Calu3 (cell line): ENCODE measurements at regions not wholly inside any gene's neighbourhood (a gene's known extent, or its start where the extent isn't known, plus 50 kb on each side); places are given as distances from the start of the nearest gene placed in this dataset.

Experiments used
- BruUV-seq: library from RNA; stranded (reverse); fragments of 400-500 nt; replicated peaks from 2 replicates; lab custom pipeline; 2021; lab: Mats Ljungman, UMichigan
- CTCF ChIA-PET: fragments of 300-600 bp; sonication (Branson Sonifier 250); formaldehyde crosslinking; loops from one replicate; lab custom pipeline; 2022; ENCODE audit warnings: antibody characterized with exemption; lab: Charles Lee
- DNase-seq: peaks from one replicate; pipeline ENCODE4 v3.0.0; 2022
- H3K27ac Mint-ChIP-seq: one replicate; pipeline ENCODE4 v1.8.0; 2022; ENCODE audit warnings: mixed read lengths; ENCODE audit not compliant: unreplicated experiment
- H3K27me3 Mint-ChIP-seq: one replicate; pipeline ENCODE4 v1.8.0; 2022; ENCODE audit warnings: mixed read lengths; ENCODE audit not compliant: unreplicated experiment
- H3K36me3 Mint-ChIP-seq: one replicate; pipeline ENCODE4 v1.8.0; 2022; ENCODE audit warnings: mild to moderate bottlenecking, moderate library complexity, mixed read lengths; ENCODE audit not compliant: insufficient read depth, unreplicated experiment
- H3K4me1 Mint-ChIP-seq: one replicate; pipeline ENCODE4 v1.8.0; 2022; ENCODE audit warnings: mild to moderate bottlenecking, low read depth, mixed read lengths; ENCODE audit not compliant: unreplicated experiment
- H3K4me3 Mint-ChIP-seq: one replicate; pipeline ENCODE4 v1.8.0; 2022; ENCODE audit warnings: mild to moderate bottlenecking, low read depth, moderate library complexity, mixed read lengths; ENCODE audit not compliant: unreplicated experiment
- H3K9me3 Mint-ChIP-seq: one replicate; pipeline ENCODE4 v1.8.0; 2022; ENCODE audit warnings: low read depth, mixed read lengths; ENCODE audit not compliant: unreplicated experiment
- intact Hi-C: fragments of 100-400 bp; cut with micrococcal nuclease; formaldehyde crosslinking; loops from one replicate; pipeline ENCODE4 v1.10.0; 2022; ENCODE audit not compliant: unreplicated experiment
- TF ChIP-seq, protein P1 (sequence below): fragments of 200-600 bp; IDR thresholded peaks from one replicate; pipeline ENCODE4 v1.8.0; 2022; ENCODE audit warnings: antibody characterized with exemption; ENCODE audit not compliant: unreplicated experiment

DNA sequence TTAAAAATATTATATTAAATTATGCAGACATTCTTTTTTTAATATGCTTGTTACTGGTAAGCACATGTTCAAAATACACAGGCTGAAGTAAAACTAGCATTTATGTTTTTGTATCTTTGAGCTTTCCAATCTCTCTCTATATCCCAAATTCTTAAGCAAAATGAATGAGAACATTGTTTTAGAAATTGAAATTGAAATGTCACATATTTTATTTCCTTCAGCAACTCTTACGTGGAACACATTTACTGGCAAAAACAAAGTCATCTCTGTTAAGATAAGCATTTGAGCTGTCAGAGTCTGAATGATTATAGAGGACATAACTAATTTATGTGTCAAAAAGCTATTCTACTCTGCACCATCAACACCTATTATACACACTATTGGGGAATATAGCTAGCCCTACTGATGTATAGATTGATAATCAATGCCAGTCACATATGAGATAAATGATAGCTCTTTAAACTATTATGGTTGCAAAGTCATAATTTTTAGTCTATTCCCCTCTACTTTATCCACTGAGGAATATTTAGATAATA lies 535.4 kb upstream of the BCHE start:
- H3K9me3 Mint-ChIP-seq, result peaks cover 13% of the 10 kb centered on the region
- CTCF ChIA-PET, result interaction anchor here (0.6 kb wide), 1 partner anchor 1675 kb away, joined by 7 read pairs; no protein-coding TSS in a partner anchor
- DNase-seq, result no peak
- no peaks in the 10 kb centered on the region for H3K27me3 Mint-ChIP-seq
- TF ChIP-seq, protein P1, sequence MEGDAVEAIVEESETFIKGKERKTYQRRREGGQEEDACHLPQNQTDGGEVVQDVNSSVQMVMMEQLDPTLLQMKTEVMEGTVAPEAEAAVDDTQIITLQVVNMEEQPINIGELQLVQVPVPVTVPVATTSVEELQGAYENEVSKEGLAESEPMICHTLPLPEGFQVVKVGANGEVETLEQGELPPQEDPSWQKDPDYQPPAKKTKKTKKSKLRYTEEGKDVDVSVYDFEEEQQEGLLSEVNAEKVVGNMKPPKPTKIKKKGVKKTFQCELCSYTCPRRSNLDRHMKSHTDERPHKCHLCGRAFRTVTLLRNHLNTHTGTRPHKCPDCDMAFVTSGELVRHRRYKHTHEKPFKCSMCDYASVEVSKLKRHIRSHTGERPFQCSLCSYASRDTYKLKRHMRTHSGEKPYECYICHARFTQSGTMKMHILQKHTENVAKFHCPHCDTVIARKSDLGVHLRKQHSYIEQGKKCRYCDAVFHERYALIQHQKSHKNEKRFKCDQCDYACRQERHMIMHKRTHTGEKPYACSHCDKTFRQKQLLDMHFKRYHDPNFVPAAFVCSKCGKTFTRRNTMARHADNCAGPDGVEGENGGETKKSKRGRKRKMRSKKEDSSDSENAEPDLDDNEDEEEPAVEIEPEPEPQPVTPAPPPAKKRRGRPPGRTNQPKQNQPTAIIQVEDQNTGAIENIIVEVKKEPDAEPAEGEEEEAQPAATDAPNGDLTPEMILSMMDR, result no peak
- no peaks in the 10 kb centered on the region for H3K4me1 Mint-ChIP-seq
- H3K4me3 Mint-ChIP-seq, result no peak overlapping the region
- no peaks in the 10 kb centered on the region for H3K36me3 Mint-ChIP-seq
- BruUV-seq, result no TSS peak
- intact Hi-C loops, result no loop called here
- no peak overlapping the region for H3K27ac Mint-ChIP-seq

DNA sequence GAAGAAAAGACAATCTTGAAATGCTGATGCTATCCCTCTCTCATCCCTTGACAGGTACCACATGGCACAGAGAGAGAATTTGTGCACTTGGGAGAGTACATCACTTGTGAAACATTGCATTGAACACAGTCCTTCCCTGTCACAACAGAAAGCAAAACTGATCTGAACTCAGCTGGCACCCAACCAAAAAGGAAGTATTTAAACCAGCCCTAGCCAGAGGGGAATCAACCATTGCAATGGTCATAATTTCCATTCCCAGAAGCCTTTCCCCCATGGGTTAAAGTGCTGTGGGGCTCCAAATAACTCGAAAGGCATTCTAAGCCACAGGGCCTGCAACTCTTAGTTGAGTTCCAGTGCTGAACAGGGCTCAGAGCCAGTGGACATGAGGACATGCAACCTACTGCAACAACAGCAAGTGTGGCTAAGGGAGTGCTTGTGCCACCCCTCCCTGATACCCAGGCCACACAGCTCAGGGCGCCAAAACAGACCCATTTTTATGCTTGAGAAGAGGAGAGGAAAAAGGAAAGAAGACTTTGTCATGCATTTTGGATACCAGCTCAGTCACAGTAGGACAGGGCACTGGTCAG lies 530.8 kb upstream of the BCHE start:
- Mint-ChIP-seq H3K4me1 (no peaks in the 10 kb centered on the region), H3K36me3 (no peaks in the 10 kb centered on the region), H3K4me3 (no peak overlapping the region), H3K9me3 (peaks cover 12% of the 10 kb centered on the region), H3K27ac (no peak overlapping the region), H3K27me3 (no peaks in the 10 kb centered on the region)
- BruUV-seq, result no TSS peak
- CTCF ChIA-PET, result no interaction called here
- TF ChIP-seq, protein P1, result no peak
- intact Hi-C loops, result no loop called here
- DNase-seq, result peak; percentile 47

DNA sequence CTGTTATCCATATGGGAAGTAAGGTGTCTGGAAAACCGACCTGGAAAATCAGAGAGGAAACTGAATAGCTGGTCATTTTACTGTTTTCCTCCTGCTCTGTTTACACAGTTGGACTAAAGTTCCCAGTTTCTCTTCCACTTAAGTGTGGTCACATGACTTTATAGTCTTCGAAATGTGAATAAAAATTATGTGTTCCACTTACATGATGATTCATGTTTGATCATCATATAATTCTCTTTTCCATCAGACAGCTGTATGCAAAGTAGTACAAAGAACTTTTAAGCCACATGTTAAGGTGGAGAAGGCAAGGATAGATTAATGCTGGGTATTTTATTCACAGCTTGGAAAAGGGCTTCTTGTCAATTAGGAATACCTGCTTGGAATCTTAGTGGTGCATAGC lies 525.5 kb upstream of the BCHE start:
- Mint-ChIP-seq H3K27me3 (no peaks in the 10 kb centered on the region), H3K9me3 (peaks cover 4% of the 10 kb centered on the region), H3K27ac (no peak overlapping the region), H3K36me3 (no peaks in the 10 kb centered on the region), H3K4me1 (no peaks in the 10 kb centered on the region), H3K4me3 (no peak overlapping the region)
- BruUV-seq, result no TSS peak
- CTCF ChIA-PET, result no interaction called here
- TF ChIP-seq, protein P1, result no peak
- DNase-seq, result no peak
- intact Hi-C loops, result no loop called here

DNA sequence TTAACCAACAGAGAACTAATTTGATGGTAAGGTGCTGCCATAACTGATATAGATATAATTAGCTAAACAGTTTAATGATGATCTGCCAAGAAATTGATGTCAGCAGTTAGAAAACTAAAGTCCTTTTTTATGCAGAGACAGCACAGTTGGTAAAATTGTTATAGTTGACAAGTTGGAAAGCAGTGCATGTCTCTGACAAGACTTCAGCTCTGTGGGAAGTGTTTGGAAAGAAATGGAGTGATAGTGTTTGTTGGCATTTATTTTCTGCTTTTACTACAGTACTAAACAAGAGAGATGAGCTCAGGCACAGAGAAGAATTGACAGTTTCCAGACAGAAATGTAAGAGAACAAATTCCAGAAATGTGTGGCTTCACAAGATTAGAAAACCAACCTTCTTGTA lies 523.5 kb upstream of the BCHE start:
- BruUV-seq, result no TSS peak
- TF ChIP-seq, protein P1, result no peak

More for the DNA sequence above, 523.5 kb upstream of the BCHE start:
- no peak overlapping the region for H3K4me3 Mint-ChIP-seq
- no peak for DNase-seq
- peaks cover 4% of the 10 kb centered on the region for H3K9me3 Mint-ChIP-seq
- CTCF ChIA-PET, result no interaction called here
- H3K27me3 Mint-ChIP-seq, result no peaks in the 10 kb centered on the region
- H3K27ac Mint-ChIP-seq, result no peak overlapping the region
- intact Hi-C loops, result no loop called here
- H3K36me3 Mint-ChIP-seq, result no peaks in the 10 kb centered on the region
- H3K4me1 Mint-ChIP-seq, result no peaks in the 10 kb centered on the region
